Stimulated activated naive CD8-positive, alpha-beta T cell treated with anti-CD3 and anti-CD28 coated beads, Interleukin-15, Interleukin-2, amounts not matched to agents 100 ng/mL and 50 ng/mL, for 24 hours (primary cell): ENCODE measurements at regions not wholly inside any gene's neighbourhood (a gene's known extent, or its start where the extent isn't known, plus 50 kb on each side); places are given as distances from the start of the nearest gene placed in this dataset.

Source experiments
- H3K27ac Mint-ChIP-seq: one replicate; pipeline ENCODE4 v1.8.0; 2021; ENCODE audit warnings: mild to moderate bottlenecking, mixed read lengths
- H3K27me3 Mint-ChIP-seq: one replicate; pipeline ENCODE4 v1.8.0; 2021; ENCODE audit warnings: mixed read lengths
- H3K36me3 Mint-ChIP-seq: one replicate; pipeline ENCODE4 v1.8.0; 2021; ENCODE audit warnings: low read depth, mixed read lengths
- H3K4me1 Mint-ChIP-seq: one replicate; pipeline ENCODE4 v1.8.0; 2021; ENCODE audit warnings: low read depth, mixed read lengths
- H3K4me3 Mint-ChIP-seq: one replicate; pipeline ENCODE4 v1.8.0; 2021; ENCODE audit warnings: mild to moderate bottlenecking, mixed read lengths
- H3K9me3 Mint-ChIP-seq: one replicate; pipeline ENCODE4 v1.8.0; 2021; ENCODE audit warnings: mixed read lengths

DNA sequence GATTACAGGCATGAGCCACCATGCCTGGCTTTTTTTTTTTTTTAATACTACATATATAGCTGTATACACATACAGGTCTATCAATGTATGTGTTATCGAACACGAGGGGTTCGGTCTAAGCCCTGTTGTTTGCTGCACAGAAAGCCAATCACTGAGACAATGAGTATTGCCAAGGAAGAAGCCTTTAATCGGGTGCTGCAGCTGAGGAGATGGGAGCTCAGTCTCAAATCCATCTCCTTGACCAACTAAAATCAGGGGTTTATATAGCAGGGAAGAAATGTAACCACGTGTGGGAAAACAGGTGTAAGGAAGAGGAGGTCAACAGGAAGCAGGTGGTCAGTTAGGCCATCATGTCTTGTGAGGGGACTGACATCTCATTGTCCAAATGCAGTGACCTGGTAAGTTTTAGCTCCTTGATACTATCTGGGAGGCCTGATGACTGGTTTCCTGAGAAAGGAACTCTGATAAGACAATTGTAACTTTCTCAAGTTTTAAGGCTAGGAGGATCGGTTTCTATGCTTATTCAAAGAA lies 80.9 kb upstream of the MAP1LC3B2 start:
- Mint-ChIP-seq H3K4me3 (no peak overlapping the region), H3K27ac (no peak overlapping the region), H3K4me1 (peaks cover 10% of the 10 kb centered on the region), H3K36me3 (no peaks in the 10 kb centered on the region), H3K9me3 (peaks cover 3% of the 10 kb centered on the region), H3K27me3 (no peaks in the 10 kb centered on the region)

- H3K27ac Mint-ChIP-seq, result no peak overlapping the region
- H3K9me3 Mint-ChIP-seq, result peaks cover 3% of the 10 kb centered on the region
- no peaks in the 10 kb centered on the region for H3K36me3 Mint-ChIP-seq
- peaks cover 10% of the 10 kb centered on the region for H3K4me1 Mint-ChIP-seq
- H3K4me3 Mint-ChIP-seq, result no peak overlapping the region
- no peaks in the 10 kb centered on the region for H3K27me3 Mint-ChIP-seq
Measured at GRCh38 chr12:116480210-116480810, 78.9 kb upstream of the MAP1LC3B2 start.

- peaks cover 10% of the 10 kb centered on the region for H3K4me1 Mint-ChIP-seq
- H3K4me3 Mint-ChIP-seq, result no peak overlapping the region
- no peak overlapping the region for H3K27ac Mint-ChIP-seq
- no peaks in the 10 kb centered on the region for H3K36me3 Mint-ChIP-seq
- no peaks in the 10 kb centered on the region for H3K27me3 Mint-ChIP-seq
- H3K9me3 Mint-ChIP-seq, result peaks cover 3% of the 10 kb centered on the region
Measured at GRCh38 chr12:116481726-116482125, 77.5 kb upstream of the MAP1LC3B2 start.

GRCh38 chr12:116482179-116482578 lies 77.0 kb upstream of the MAP1LC3B2 start:
- H3K27me3 Mint-ChIP-seq, result no peaks in the 10 kb centered on the region
- H3K9me3 Mint-ChIP-seq, result peaks cover 7% of the 10 kb centered on the region
- H3K4me1 Mint-ChIP-seq, result peaks cover 10% of the 10 kb centered on the region
- no peak overlapping the region for H3K4me3 Mint-ChIP-seq
- H3K27ac Mint-ChIP-seq, result no peak overlapping the region
- no peaks in the 10 kb centered on the region for H3K36me3 Mint-ChIP-seq

DNA sequence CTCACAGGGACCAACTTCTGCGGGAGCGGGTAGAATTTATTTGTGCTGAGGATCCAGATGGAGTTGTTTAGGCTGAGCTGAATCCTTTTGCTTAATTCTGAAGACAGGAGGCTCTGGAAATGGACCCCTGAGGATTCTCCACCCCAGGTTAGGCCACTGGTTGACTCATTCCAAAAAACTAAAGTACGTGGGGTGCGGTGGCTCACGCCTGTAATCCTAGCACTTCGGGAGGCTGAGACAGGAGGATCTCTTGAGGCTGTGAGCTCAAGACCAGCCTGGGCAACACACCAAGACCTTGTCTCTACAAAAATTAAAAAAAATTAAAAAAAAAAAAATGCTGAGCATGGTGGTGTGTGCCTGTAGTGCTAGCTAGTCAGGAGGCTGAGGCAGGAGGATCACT lies 76.3 kb upstream of the MAP1LC3B2 start:
- H3K9me3 Mint-ChIP-seq, result peaks cover 4% of the 10 kb centered on the region
- H3K27ac Mint-ChIP-seq, result no peak overlapping the region
- no peaks in the 10 kb centered on the region for H3K27me3 Mint-ChIP-seq
- no peak overlapping the region for H3K4me3 Mint-ChIP-seq
- no peaks in the 10 kb centered on the region for H3K36me3 Mint-ChIP-seq
- peaks cover 10% of the 10 kb centered on the region for H3K4me1 Mint-ChIP-seq

DNA sequence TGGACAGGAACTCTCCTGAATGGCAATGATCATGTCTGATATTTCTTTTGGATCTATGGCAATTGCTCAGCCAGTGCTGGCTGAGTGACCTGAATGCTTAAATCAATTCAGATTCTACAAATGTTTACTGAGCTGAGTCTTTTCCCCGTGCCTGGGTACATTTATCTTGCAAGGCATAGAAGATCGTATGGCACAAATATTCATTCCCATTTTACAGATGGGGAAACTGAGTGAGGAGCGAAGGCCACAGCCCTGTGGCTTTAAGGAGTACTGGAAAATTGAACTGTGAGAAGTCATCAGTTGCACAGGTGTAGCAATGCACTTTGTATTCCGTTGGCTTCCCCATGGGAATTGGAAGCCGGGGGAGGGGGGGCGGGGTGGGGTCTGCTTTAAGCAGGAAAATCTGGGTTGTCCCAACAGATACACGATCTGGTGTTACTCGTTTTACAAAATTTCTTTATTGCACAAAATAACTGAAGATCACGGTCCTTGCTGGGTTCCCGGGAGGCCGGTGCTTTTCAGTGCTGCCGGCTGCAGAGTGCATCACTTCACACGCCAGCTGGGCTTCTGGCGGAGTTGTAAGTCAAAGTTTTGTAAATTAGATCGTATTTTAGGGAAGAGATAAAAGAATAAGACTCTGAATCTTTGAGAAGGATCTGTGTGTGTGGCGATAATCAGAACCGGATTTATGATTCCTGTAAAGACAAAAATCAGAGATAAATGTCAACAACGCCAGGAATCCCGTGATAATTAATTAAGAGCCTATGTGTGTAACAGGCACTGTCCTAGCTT lies 75.0 kb upstream of the MAP1LC3B2 start:
- no peak overlapping the region for H3K4me3 Mint-ChIP-seq
- no peak overlapping the region for H3K27ac Mint-ChIP-seq
- peaks cover 10% of the 10 kb centered on the region for H3K4me1 Mint-ChIP-seq
- H3K9me3 Mint-ChIP-seq, result peaks cover 4% of the 10 kb centered on the region
- H3K27me3 Mint-ChIP-seq, result no peaks in the 10 kb centered on the region
- no peaks in the 10 kb centered on the region for H3K36me3 Mint-ChIP-seq

- H3K27me3 Mint-ChIP-seq, result no peaks in the 10 kb centered on the region
- H3K4me3 Mint-ChIP-seq, result no peak overlapping the region
- H3K36me3 Mint-ChIP-seq, result no peaks in the 10 kb centered on the region
- H3K9me3 Mint-ChIP-seq, result peaks cover 4% of the 10 kb centered on the region
- peaks cover 9% of the 10 kb centered on the region for H3K4me1 Mint-ChIP-seq
- H3K27ac Mint-ChIP-seq, result no peak overlapping the region
Measured at GRCh38 chr12:116484807-116485206, 74.4 kb upstream of the MAP1LC3B2 start.

DNA sequence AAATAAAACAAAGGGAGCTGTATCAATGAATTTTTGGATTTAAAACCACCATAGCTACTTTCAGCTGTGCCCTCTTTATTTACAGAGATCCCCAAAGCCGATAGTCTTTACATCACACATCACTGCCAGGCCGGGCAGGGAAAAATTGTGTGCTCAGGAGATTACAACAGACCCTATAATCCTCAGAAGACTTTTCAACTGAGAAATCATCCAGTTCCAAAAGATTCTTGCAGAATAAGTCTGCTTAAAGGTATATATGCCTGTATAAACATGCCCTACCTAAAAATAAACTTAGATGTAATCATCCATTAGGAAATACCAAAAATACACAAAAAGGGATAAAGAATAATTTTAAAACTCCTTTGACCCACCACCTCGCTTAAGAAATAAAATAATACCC lies 70.1 kb upstream of the MAP1LC3B2 start:
- Mint-ChIP-seq H3K36me3 (no peaks in the 10 kb centered on the region), H3K9me3 (peaks cover 8% of the 10 kb centered on the region), H3K27me3 (no peaks in the 10 kb centered on the region), H3K4me1 (no peaks in the 10 kb centered on the region), H3K27ac (no peak overlapping the region), H3K4me3 (no peak overlapping the region)

DNA sequence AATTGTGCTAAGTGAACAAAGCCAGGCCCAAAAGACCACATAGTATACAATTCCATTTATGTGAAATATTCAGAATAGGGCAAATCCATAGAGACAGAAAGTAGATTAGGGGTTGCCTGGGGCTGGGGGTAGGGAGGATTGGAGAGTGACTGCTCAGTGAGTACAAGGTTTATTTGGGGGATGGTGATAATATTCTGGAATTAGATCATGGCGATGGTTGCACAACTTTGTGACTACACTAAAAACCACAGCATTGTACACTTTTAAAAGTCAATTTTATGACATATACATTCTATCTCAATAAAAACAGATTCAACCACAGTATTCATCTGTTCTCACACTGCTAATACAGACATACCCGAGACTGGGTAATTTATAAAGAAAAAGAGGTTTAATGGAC lies 68.7 kb upstream of the MAP1LC3B2 start:
- Mint-ChIP-seq H3K4me3 (no peak overlapping the region), H3K27me3 (no peaks in the 10 kb centered on the region), H3K4me1 (no peaks in the 10 kb centered on the region)

GRCh38 chr12:116492703-116493324 lies 66.4 kb upstream of the MAP1LC3B2 start:
- Mint-ChIP-seq H3K4me3 (no peak overlapping the region), H3K27me3 (no peaks in the 10 kb centered on the region), H3K36me3 (no peaks in the 10 kb centered on the region), H3K4me1 (no peaks in the 10 kb centered on the region), H3K9me3 (peaks cover 4% of the 10 kb centered on the region), H3K27ac (no peak overlapping the region)

More for the DNA sequence above, 68.7 kb upstream of the MAP1LC3B2 start:
- H3K27ac Mint-ChIP-seq, result no peak overlapping the region
- H3K9me3 Mint-ChIP-seq, result peaks cover 8% of the 10 kb centered on the region
- no peaks in the 10 kb centered on the region for H3K36me3 Mint-ChIP-seq

DNA sequence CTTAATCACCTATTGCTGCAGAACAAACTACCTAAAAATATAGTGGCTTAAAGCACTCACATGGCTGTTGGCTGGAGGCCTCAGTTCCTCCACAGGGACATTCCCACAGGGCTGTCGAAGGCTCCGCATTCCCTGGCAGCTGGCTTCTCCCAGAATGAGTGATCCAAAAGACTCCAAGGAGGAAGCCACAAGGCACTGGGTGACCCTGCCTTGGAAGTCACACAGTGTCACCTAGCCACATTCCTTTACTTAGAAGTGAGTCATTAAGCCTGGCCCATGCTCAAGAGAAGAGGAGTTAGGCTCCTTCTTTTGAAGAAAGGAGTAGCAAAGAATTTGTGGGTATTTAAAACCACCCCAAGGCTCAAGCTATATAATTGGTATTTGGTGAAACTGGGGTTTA lies 63.9 kb upstream of the MAP1LC3B2 start:
- H3K27ac Mint-ChIP-seq, result no peak overlapping the region
- H3K27me3 Mint-ChIP-seq, result no peaks in the 10 kb centered on the region
- H3K4me1 Mint-ChIP-seq, result no peaks in the 10 kb centered on the region
- no peaks in the 10 kb centered on the region for H3K36me3 Mint-ChIP-seq
- H3K9me3 Mint-ChIP-seq, result peaks cover 4% of the 10 kb centered on the region
- H3K4me3 Mint-ChIP-seq, result no peak overlapping the region

DNA sequence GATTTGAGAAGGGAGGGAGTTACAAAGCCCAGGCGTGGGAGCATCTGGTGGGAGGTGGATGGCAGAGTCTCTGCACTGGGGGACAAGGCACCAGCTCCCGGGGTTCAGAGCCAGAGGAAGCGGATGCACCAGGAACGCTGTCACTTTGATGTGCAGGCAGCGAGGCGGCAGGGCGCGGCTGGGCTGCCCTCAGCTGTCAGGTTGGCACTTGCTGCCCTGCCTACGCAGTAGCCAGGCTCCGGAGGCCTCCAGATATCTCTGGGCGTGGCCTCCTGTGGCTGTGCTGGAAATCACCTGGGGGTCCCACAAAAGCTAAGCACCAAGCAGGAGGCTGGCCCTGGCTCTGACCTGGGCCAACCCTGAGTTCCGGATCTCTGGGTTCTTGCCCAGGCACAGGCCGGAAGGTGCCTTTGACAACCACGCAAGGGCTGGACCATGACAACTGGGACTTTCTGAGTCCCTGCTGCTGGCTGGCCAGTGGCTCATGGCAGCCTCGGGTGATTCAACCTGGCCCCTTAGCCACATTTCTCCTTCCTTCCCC lies 62.1 kb upstream of the MAP1LC3B2 start:
- Mint-ChIP-seq H3K9me3 (peaks cover 4% of the 10 kb centered on the region), H3K4me3 (no peak overlapping the region), H3K27ac (no peak overlapping the region), H3K4me1 (no peaks in the 10 kb centered on the region), H3K36me3 (no peaks in the 10 kb centered on the region), H3K27me3 (no peaks in the 10 kb centered on the region)

- Mint-ChIP-seq H3K4me3 (no peak overlapping the region), H3K9me3 (no peaks in the 10 kb centered on the region), H3K27ac (no peak overlapping the region), H3K4me1 (no peaks in the 10 kb centered on the region), H3K27me3 (no peaks in the 10 kb centered on the region), H3K36me3 (no peaks in the 10 kb centered on the region)
Measured at GRCh38 chr12:116498471-116498870, 60.7 kb upstream of the MAP1LC3B2 start.

DNA sequence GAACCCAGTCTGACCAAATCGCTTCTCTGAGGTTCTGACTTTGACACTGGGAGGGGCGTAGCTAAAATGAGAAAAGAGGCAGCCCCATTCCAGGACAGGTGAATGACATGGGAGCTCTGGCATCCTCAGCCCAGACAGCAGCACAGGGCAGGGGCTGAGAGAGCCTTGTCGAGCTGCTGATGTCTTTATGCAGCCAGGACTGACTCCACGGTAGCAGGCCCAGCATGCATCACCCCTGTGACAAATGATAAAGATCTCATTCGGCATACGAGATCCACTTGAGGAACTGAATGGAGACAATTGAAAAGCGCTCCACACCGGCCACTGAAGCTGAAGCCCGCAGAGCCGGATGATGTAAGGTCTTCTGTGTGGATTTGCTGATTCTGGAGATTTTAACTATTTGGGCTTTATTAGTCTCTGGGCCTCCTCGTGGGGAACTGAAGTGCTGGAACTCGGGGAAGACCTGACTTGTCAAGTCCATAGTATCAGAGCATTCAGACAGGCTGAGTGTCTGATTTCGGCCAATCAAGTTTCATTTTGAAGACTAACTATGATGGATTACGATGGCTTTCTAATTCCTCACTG lies 56.9 kb upstream of the MAP1LC3B2 start:
- no peaks in the 10 kb centered on the region for H3K4me1 Mint-ChIP-seq
- no peaks in the 10 kb centered on the region for H3K27me3 Mint-ChIP-seq
- H3K4me3 Mint-ChIP-seq, result no peak overlapping the region
- H3K9me3 Mint-ChIP-seq, result no peaks in the 10 kb centered on the region
- H3K36me3 Mint-ChIP-seq, result no peaks in the 10 kb centered on the region
- H3K27ac Mint-ChIP-seq, result no peak overlapping the region
